Fibroblast of villous mesenchyme (primary cell): ENCODE measurements at regions not wholly inside any gene's neighbourhood (a gene's known extent, or its start where the extent isn't known, plus 50 kb on each side); places are given as distances from the start of the nearest gene placed in this dataset.

Experiments
- DNase-seq: peaks from one replicate; pipeline ENCODE4 v3.0.0-alpha.2; 2010; ENCODE audit warnings: low read depth
- H3K4me3 ChIP-seq: 2 replicates; pipeline ENCODE4 v1.5.1; 2011; ENCODE audit warnings: low read depth, mild to moderate bottlenecking, low read length
- CTCF ChIP-seq: IDR thresholded peaks from 2 replicates; pipeline ENCODE4 v1.5.1; 2012; ENCODE audit warnings: low read depth, mild to moderate bottlenecking, low read length; ENCODE audit not compliant: insufficient read depth

GRCh38 chr13:107018285-107018684, 450.3 kb upstream of the ARGLU1 start:
- no peak for DNase-seq
- H3K4me3 ChIP-seq, result no peak overlapping the region
- no peak for TF ChIP-seq CTCF

- no peak for DNase-seq
- no peak for TF ChIP-seq CTCF
- H3K4me3 ChIP-seq, result no peak overlapping the region
Measured at GRCh38 chr13:107006661-107007060, 438.7 kb upstream of the ARGLU1 start.

- DNase-seq, result no peak
- TF ChIP-seq CTCF, result no peak
- no peak overlapping the region for H3K4me3 ChIP-seq
Measured at GRCh38 chr13:107005577-107005976, 437.6 kb upstream of the ARGLU1 start.

GRCh38 chr13:107003911-107004310, 436.0 kb upstream of the ARGLU1 start:
- no peak for DNase-seq
- H3K4me3 ChIP-seq, result no peak overlapping the region
- TF ChIP-seq CTCF, result no peak

GRCh38 chr13:106998664-106999063, 430.7 kb upstream of the ARGLU1 start:
- DNase-seq, result no peak
- H3K4me3 ChIP-seq, result no peak overlapping the region
- no peak for TF ChIP-seq CTCF

GRCh38 chr13:106997696-106998095, 429.8 kb upstream of the ARGLU1 start:
- no peak for TF ChIP-seq CTCF

GRCh38 chr13:106996867-106997618, 429.1 kb upstream of the ARGLU1 start:
- no peak for TF ChIP-seq CTCF
- no peak overlapping the region for H3K4me3 ChIP-seq
- no peak for DNase-seq

More at GRCh38 chr13:106997696-106998095, 429.8 kb upstream of the ARGLU1 start:
- no peak for DNase-seq
- no peak overlapping the region for H3K4me3 ChIP-seq
